K562 (cell line): ENCODE measurements at regions not wholly inside any gene's neighbourhood (a gene's known extent, or its start where the extent isn't known, plus 50 kb on each side); places are given as distances from the start of the nearest gene placed in this dataset.

Experiments
- ARID2 ChIP-seq: fragments of 450-650 bp; IDR thresholded peaks from 2 replicates; pipeline ENCODE4 v1.6.1; 2017; ENCODE audit warnings: antibody characterized with exemption, mild to moderate bottlenecking
- BRF2 ChIP-seq: IDR thresholded peaks from 3 replicates; pipeline ENCODE4 v1.6.1; 2011; ENCODE audit warnings: borderline replicate concordance, mild to moderate bottlenecking; ENCODE audit not compliant: insufficient read length, insufficient read depth
- E2F3 ChIP-seq: fragments of 250-450 bp; sonication (Bioruptor Pico); IDR thresholded peaks from 2 replicates; pipeline ENCODE4 v1.4.0; 2020; ENCODE audit warnings: mild to moderate bottlenecking
- EWSR1 ChIP-seq: fragments of 450-650 bp; IDR thresholded peaks from 2 replicates; pipeline ENCODE4 v1.6.1; 2018; ENCODE audit warnings: borderline replicate concordance, mild to moderate bottlenecking, low read depth, moderate library complexity; ENCODE audit not compliant: partially characterized antibody
- HDAC1 ChIP-seq, 2 experiments: fragments of 450-650 bp; IDR thresholded peaks; 2 replicates each; pipeline ENCODE4 v1.6.1; 2016 to 2017; ENCODE audit warnings: inconsistent platforms in 1 of 2, mild to moderate bottlenecking in 1 of 2, moderate library complexity in 1 of 2
- NR2C1 ChIP-seq, 2 experiments: fragments of 450-650 bp; IDR thresholded peaks; 2 replicates each; pipeline ENCODE4 v1.6.1; 2017; ENCODE audit warnings: mild to moderate bottlenecking in 2 of 2, antibody characterized with exemption in 1 of 2, inconsistent platforms in 1 of 2, missing compliant biosample characterization in 1 of 2, missing genetic modification characterization in 1 of 2
- NR2C2 ChIP-seq, 2 experiments: fragments of 200-800 bp in 1 of 2; sonication (Bioruptor generic) in 1 of 2; sonication (generic) in 1 of 2; formaldehyde crosslinking in 1 of 2; IDR thresholded peaks; 2 replicates each; pipeline versions ENCODE4 v1.6.1 to v1.8.0; 2016 to 2022; ENCODE audit warnings: mild to moderate bottlenecking in 1 of 2, missing compliant biosample characterization in 1 of 2, missing genetic modification characterization in 1 of 2, missing genetic modification reagents in 1 of 2
- PTRF ChIP-seq: fragments of 450-650 bp; IDR thresholded peaks from 2 replicates; pipeline ENCODE4 v1.6.1; 2016; ENCODE audit warnings: mild to moderate bottlenecking, missing genetic modification characterization, missing compliant biosample characterization
- SMARCE1 ChIP-seq: fragments of 450-650 bp; IDR thresholded peaks from 2 replicates; pipeline ENCODE4 v1.7.1; 2016; ENCODE audit warnings: mild to moderate bottlenecking
- THRAP3 ChIP-seq: fragments of 450-650 bp; IDR thresholded peaks from 2 replicates; pipeline ENCODE4 v1.6.1; 2016; ENCODE audit warnings: mild to moderate bottlenecking, inconsistent platforms, borderline replicate concordance
- TF ChIP-seq, protein P1 (sequence below): fragments of 450-650 bp; IDR thresholded peaks from 2 replicates; pipeline ENCODE4 v1.6.1; 2017; ENCODE audit warnings: antibody characterized with exemption
- TF ChIP-seq, protein P2 (sequence below): sonication (generic); formaldehyde crosslinking; IDR thresholded peaks from 2 replicates; pipeline ENCODE4 v1.4.0; 2020; ENCODE audit warnings: mild to moderate bottlenecking, missing genetic modification reagents
- TF ChIP-seq, protein P3 (sequence below), 2 experiments: fragments of 450-650 bp in 1 of 2; sonication (generic) in 1 of 2; formaldehyde crosslinking in 1 of 2; IDR thresholded peaks; 2 replicates each; pipeline versions ENCODE4 v1.7.1 to v1.9.0; 2016 to 2022; ENCODE audit warnings: inconsistent platforms in 1 of 2, mild to moderate bottlenecking in 1 of 2, missing genetic modification reagents in 1 of 2

GRCh38 chr21:34201481-34201858 lies 128.1 kb downstream of the MRPS6 start (continued):
- TF ChIP-seq EWSR1 (no peak), NR2C2 (CRISPR knock-in tag; IDR thresholded peaks at IDR 0.05) (no peak), NR2C2 (tag; IDR thresholded peaks at IDR 0.05) (peak; percentile 53; the same call in 1 of the 2 replicates), E2F3 (CRISPR knock-in tag) (no peak), BRF2 (no peak), ARID2 (no peak), HDAC1 (IDR thresholded peaks at IDR 0.05) (peak in 1 of 2 experiments; percentile 72; a peak in 2 of 4 replicates), THRAP3 (no peak), NR2C1 (IDR thresholded peaks at IDR 0.05) (peak; percentile 63; the same call in 1 of the 2 replicates), NR2C1 (tag; IDR thresholded peaks at IDR 0.05) (peak; percentile 55; the same call in 1 of the 2 replicates), PTRF (tag) (no peak), SMARCE1 (peak; percentile 33; the same call in 1 of the 2 replicates)
- TF ChIP-seq, protein P1, sequence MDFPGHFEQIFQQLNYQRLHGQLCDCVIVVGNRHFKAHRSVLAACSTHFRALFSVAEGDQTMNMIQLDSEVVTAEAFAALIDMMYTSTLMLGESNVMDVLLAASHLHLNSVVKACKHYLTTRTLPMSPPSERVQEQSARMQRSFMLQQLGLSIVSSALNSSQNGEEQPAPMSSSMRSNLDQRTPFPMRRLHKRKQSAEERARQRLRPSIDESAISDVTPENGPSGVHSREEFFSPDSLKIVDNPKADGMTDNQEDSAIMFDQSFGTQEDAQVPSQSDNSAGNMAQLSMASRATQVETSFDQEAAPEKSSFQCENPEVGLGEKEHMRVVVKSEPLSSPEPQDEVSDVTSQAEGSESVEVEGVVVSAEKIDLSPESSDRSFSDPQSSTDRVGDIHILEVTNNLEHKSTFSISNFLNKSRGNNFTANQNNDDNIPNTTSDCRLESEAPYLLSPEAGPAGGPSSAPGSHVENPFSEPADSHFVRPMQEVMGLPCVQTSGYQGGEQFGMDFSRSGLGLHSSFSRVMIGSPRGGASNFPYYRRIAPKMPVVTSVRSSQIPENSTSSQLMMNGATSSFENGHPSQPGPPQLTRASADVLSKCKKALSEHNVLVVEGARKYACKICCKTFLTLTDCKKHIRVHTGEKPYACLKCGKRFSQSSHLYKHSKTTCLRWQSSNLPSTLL, result no peak
- TF ChIP-seq, protein P2, sequence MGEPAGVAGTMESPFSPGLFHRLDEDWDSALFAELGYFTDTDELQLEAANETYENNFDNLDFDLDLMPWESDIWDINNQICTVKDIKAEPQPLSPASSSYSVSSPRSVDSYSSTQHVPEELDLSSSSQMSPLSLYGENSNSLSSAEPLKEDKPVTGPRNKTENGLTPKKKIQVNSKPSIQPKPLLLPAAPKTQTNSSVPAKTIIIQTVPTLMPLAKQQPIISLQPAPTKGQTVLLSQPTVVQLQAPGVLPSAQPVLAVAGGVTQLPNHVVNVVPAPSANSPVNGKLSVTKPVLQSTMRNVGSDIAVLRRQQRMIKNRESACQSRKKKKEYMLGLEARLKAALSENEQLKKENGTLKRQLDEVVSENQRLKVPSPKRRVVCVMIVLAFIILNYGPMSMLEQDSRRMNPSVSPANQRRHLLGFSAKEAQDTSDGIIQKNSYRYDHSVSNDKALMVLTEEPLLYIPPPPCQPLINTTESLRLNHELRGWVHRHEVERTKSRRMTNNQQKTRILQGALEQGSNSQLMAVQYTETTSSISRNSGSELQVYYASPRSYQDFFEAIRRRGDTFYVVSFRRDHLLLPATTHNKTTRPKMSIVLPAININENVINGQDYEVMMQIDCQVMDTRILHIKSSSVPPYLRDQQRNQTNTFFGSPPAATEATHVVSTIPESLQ, result no peak
- TF ChIP-seq, protein P3, sequence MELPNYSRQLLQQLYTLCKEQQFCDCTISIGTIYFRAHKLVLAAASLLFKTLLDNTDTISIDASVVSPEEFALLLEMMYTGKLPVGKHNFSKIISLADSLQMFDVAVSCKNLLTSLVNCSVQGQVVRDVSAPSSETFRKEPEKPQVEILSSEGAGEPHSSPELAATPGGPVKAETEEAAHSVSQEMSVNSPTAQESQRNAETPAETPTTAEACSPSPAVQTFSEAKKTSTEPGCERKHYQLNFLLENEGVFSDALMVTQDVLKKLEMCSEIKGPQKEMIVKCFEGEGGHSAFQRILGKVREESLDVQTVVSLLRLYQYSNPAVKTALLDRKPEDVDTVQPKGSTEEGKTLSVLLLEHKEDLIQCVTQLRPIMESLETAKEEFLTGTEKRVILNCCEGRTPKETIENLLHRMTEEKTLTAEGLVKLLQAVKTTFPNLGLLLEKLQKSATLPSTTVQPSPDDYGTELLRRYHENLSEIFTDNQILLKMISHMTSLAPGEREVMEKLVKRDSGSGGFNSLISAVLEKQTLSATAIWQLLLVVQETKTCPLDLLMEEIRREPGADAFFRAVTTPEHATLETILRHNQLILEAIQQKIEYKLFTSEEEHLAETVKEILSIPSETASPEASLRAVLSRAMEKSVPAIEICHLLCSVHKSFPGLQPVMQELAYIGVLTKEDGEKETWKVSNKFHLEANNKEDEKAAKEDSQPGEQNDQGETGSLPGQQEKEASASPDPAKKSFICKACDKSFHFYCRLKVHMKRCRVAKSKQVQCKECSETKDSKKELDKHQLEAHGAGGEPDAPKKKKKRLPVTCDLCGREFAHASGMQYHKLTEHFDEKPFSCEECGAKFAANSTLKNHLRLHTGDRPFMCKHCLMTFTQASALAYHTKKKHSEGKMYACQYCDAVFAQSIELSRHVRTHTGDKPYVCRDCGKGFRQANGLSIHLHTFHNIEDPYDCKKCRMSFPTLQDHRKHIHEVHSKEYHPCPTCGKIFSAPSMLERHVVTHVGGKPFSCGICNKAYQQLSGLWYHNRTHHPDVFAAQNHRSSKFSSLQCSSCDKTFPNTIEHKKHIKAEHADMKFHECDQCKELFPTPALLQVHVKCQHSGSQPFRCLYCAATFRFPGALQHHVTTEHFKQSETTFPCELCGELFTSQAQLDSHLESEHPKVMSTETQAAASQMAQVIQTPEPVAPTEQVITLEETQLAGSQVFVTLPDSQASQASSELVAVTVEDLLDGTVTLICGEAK (IDR thresholded peaks at IDR 0.05), result 0 out of 2 replicates have a peak, but pooled peaks have one; percentile 14
- TF ChIP-seq, protein P3 (CRISPR knock-in tag; IDR thresholded peaks at IDR 0.05), result no peak
